ENCODE measurements at regions not wholly inside any gene's neighbourhood (a gene's known extent, or its start where the extent isn't known, plus 50 kb on each side); places are given as distances from the start of the nearest gene placed in this dataset.
"Not testable (repeated sequence)": the region's sequence is repeated elsewhere in the genome, so short reads cannot be mapped to it uniquely, and the experiment has no call there.

DNA sequence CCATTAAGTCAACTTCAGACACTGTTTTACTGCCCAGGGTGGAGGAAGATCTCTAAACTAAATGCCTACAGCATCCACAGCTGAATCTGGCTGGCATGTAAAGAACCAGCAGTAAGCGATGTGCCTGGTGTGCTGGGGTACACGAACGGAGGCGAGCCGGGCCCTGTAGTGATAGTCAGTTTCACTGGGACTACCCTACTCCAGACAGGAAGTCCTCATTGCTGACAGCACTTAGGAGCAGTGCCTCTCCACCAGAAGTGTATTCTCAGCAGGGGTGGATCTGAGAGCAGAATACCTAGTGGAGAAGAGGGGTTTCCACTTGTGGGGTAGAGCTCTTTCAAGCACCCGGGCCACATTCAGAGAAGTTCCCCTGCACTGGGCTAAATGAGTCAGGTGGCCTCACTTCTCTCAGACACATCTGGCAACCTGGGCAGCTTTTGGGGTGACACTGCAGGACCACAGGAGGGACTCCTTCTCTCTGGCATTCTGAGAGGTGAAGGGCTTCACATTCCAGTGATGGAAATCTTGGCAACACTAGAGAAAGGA is 290.3 kb upstream of the PLGLB1 start:
- TF ChIP-seq CTCF, POLR2AphosphoS5 (IDR thresholded peaks at IDR 0.05): not testable (repeated sequence)

Measured in esophagus muscularis mucosa (tissue), 3 donors.